HepG2 (cell line): ENCODE measurements at regions not wholly inside any gene's neighbourhood (a gene's known extent, or its start where the extent isn't known, plus 50 kb on each side); places are given as distances from the start of the nearest gene placed in this dataset.

Source experiments
- ATAC-seq: fragments of 200-7000 bp; cut with Tn5 transposase; 3 replicates; pipeline ENCODE4 v1.9.1; 2020; ENCODE audit warnings: mild to moderate bottlenecking, moderate library complexity
- BruUV-seq: library from RNA; stranded (reverse); fragments of 400-500 nt; replicated peaks from 2 replicates; lab custom pipeline; 2021; lab: Mats Ljungman, UMichigan
- CTCF ChIA-PET: fragments of 300-600 bp; formaldehyde crosslinking; extraction: SDS; loops from one replicate; lab custom pipeline; 2021; ENCODE audit warnings: low total read pairs, inconsistent platforms, low intra/inter-chr PET ratio; lab: Yijun Ruan, JAX
- POLR2A ChIA-PET: fragments of 350-600 bp; sonication (Branson Sonifier 250); formaldehyde crosslinking; loops from one replicate; lab custom pipeline; 2020; ENCODE audit warnings: antibody characterized with exemption, inconsistent platforms; lab: Yijun Ruan, JAX
- DNase-seq: peaks from one replicate; pipeline ENCODE4 v3.0.0-alpha.2; 2015; ENCODE audit warnings: low spot score
- FAIRE-seq: peaks from 3 replicates; lab custom pipeline; 2011; peaks lifted over from hg19 to GRCh38; lab: Jason Lieb, UNC
- H2AFZ ChIP-seq: one replicate; pipeline ENCODE4 v1.6.1; 2011; ENCODE audit warnings: low read length, inconsistent platforms
- H3K27ac ChIP-seq: fragments of 300-600 bp; 3 replicates; pipeline ENCODE4 v1.8.0; 2011; ENCODE audit warnings: mixed run types, mild to moderate bottlenecking, mixed read lengths, low read length, inconsistent platforms; ENCODE audit not compliant: insufficient read depth; ENCODE audit errors: extremely low read length
- H3K27me3 ChIP-seq, 2 experiments: fragments of 200-600 bp in 1 of 2; 2 replicates in 1 of 2; 3 replicates in 1 of 2; pipeline versions ENCODE4 v1.6.0 to v1.8.0; 2011; ENCODE audit warnings: low read length in 2 of 2, mild to moderate bottlenecking in 2 of 2, moderate library complexity in 2 of 2, inconsistent platforms in 1 of 2; ENCODE audit not compliant: insufficient read depth in 2 of 2, control insufficient read depth in 1 of 2
- H3K36me3 ChIP-seq, 2 experiments: fragments of 200-600 bp in 1 of 2; replicated peaks in 1 of 2; 2 replicates in 1 of 2; 3 replicates in 1 of 2; pipeline versions ENCODE4 v1.5.1 to v1.8.0; 2011; ENCODE audit warnings: low read length in 2 of 2, inconsistent platforms in 1 of 2; ENCODE audit not compliant: insufficient read depth in 2 of 2, control insufficient read depth in 1 of 2
- H3K4me1 ChIP-seq: 2 replicates; pipeline ENCODE4 v1.5.1; 2012; ENCODE audit warnings: low read length, inconsistent platforms; ENCODE audit not compliant: insufficient read depth
- H3K4me2 ChIP-seq: 2 replicates; pipeline ENCODE4 v1.6.0; 2011; ENCODE audit warnings: low read depth, low read length, inconsistent platforms
- H3K4me3 ChIP-seq, 3 experiments: fragments of 200-600 bp in 1 of 3; sonication (generic), shearing (Covaris generic) in 1 of 3; replicated peaks in 1 of 3; 2 replicates each; pipeline ENCODE4 v1.5.1; 2011 to 2016; ENCODE audit warnings: low read length in 3 of 3, inconsistent platforms in 2 of 3, low read depth in 2 of 3, mild to moderate bottlenecking in 2 of 3, control low read depth in 1 of 3, mixed read lengths in 1 of 3; ENCODE audit not compliant: insufficient read depth in 1 of 3
- H3K79me2 ChIP-seq: one replicate; pipeline ENCODE4 v1.6.1; 2011; ENCODE audit warnings: low read length, inconsistent platforms; ENCODE audit not compliant: insufficient read depth
- H3K9ac ChIP-seq: 2 replicates; pipeline ENCODE4 v1.6.0; 2011; ENCODE audit warnings: mild to moderate bottlenecking, low read depth, low read length, inconsistent platforms; ENCODE audit not compliant: insufficient read depth
- H3K9me3 ChIP-seq: 2 replicates; pipeline ENCODE4 v1.5.1; 2012; ENCODE audit warnings: mild to moderate bottlenecking, low read length
- H4K20me1 ChIP-seq: 2 replicates; pipeline ENCODE4 v1.6.0; 2011; ENCODE audit warnings: inconsistent platforms, mild to moderate bottlenecking, low read length, moderate library complexity; ENCODE audit not compliant: insufficient read depth
- ARID3A ChIP-seq: IDR thresholded peaks from 2 replicates; pipeline ENCODE4 v1.6.1; 2012; ENCODE audit warnings: low read depth, low read length, improper control_type of control experiment
- BRCA1 ChIP-seq: sonication (generic); formaldehyde crosslinking; IDR thresholded peaks from 2 replicates; pipeline ENCODE4 v1.4.0; 2020; ENCODE audit warnings: missing genetic modification reagents
- CBX2 ChIP-seq, 2 experiments: fragments of 200-600 bp in 1 of 2; sonication (generic); formaldehyde crosslinking in 1 of 2; IDR thresholded peaks; 2 replicates each; pipeline versions ENCODE4 v1.7.0 to v1.8.1; 2018 to 2022; ENCODE audit warnings: low read depth in 2 of 2, low read length in 1 of 2, mild to moderate bottlenecking in 1 of 2, missing genetic modification reagents in 1 of 2
- GTF3A ChIP-seq: sonication (generic); formaldehyde crosslinking; conservative IDR thresholded peaks from 2 replicates; pipeline ENCODE4 v1.4.0; 2020; ENCODE audit warnings: mild to moderate bottlenecking, missing genetic modification reagents
- HES4 ChIP-seq: sonication (generic); formaldehyde crosslinking; IDR thresholded peaks from 2 replicates; pipeline ENCODE4 v1.9.0; 2021; ENCODE audit warnings: mild to moderate bottlenecking, missing genetic modification reagents, borderline replicate concordance
- MYPOP ChIP-seq: sonication (generic); formaldehyde crosslinking; IDR thresholded peaks from 2 replicates; pipeline ENCODE4 v1.8.1; 2023; ENCODE audit warnings: mild to moderate bottlenecking, moderate library complexity, missing genetic modification reagents
- NR2C2 ChIP-seq: sonication (generic); formaldehyde crosslinking; IDR thresholded peaks from 2 replicates; pipeline ENCODE4 v1.4.0; 2020; ENCODE audit warnings: missing genetic modification reagents, mild to moderate bottlenecking, moderate library complexity, borderline replicate concordance
- NR2F1 ChIP-seq, 2 experiments: fragments of 450-650 bp in 1 of 2; formaldehyde crosslinking in 1 of 2; IDR thresholded peaks; 2 replicates each; pipeline versions ENCODE4 v1.5.0 to v1.6.1; 2016 to 2020; ENCODE audit warnings: mild to moderate bottlenecking in 1 of 2, missing compliant biosample characterization in 1 of 2, missing genetic modification reagents in 1 of 2, moderate library complexity in 1 of 2
- RARA ChIP-seq: IDR thresholded peaks from 2 replicates; pipeline ENCODE4 v1.6.1; 2016; ENCODE audit warnings: missing genetic modification reagents, missing compliant biosample characterization
- RBAK ChIP-seq: sonication (generic); formaldehyde crosslinking; IDR thresholded peaks from 2 replicates; pipeline ENCODE4 v1.5.1; 2020; ENCODE audit warnings: mild to moderate bottlenecking, missing genetic modification reagents
- SCMH1 ChIP-seq: sonication (generic); formaldehyde crosslinking; IDR thresholded peaks from 2 replicates; pipeline ENCODE4 v1.9.0; 2021; ENCODE audit warnings: missing genetic modification reagents, mild to moderate bottlenecking, borderline replicate concordance
- ZFP62 ChIP-seq: sonication (generic); formaldehyde crosslinking; IDR thresholded peaks from 2 replicates; pipeline ENCODE4 v1.4.0; 2020; ENCODE audit warnings: missing genetic modification reagents
- ZNF609 ChIP-seq: sonication (generic); formaldehyde crosslinking; IDR thresholded peaks from 2 replicates; pipeline ENCODE4 v1.4.0; 2020; ENCODE audit warnings: mild to moderate bottlenecking, missing genetic modification reagents, borderline replicate concordance
- WGBS: methylation state at CpG from one replicate; pipeline ENCODE4 v1.1.6; 2017; ENCODE audit warnings: low lambda C conversion rate; 5-methylcytosine and 5-hydroxymethylcytosine counted together
- in situ Hi-C: cut with HindIII; loops from 2 replicates; pipeline ENCODE4 v1.10.0; 2017; ENCODE audit warnings: low pct_unique_long_range_greater_than_20kb; ENCODE audit not compliant: extremely low pct_ligation_motif_present
- intact Hi-C: fragments of 100-400 bp; cut with micrococcal nuclease; formaldehyde crosslinking; loops from one replicate; pipeline ENCODE4 v1.10.0; 2022; ENCODE audit not compliant: unreplicated experiment
- TF ChIP-seq, protein P1 (sequence below): sonication (generic); formaldehyde crosslinking; IDR thresholded peaks from 2 replicates; pipeline ENCODE4 v1.9.0; 2022; ENCODE audit warnings: low read depth, missing genetic modification reagents

DNA sequence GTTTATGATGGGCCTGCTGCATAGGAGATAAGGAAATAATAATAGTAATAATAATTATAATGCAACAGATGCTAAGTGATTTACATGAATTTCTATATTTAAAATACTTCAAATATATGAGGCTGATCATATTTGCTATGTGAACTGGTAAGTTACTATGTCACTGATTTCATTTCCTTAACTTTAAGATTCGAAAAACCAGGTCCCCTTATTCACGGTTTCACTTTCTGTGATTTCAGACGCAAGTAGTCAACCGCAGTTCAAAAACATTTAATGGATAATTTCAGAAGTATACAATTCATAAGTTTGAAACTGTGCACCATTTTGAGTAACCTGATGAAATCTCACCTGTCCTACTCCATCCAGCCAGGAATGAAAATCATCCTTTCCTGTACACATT is 1697.1 kb upstream of the LRRTM1 start:
- Histone ChIP-seq H3K79me2 (no peaks in the 10 kb centered on the region), H3K27me3 (no peaks in the 10 kb centered on the region), H3K4me1 (no peaks in the 10 kb centered on the region), H2AFZ (no peak overlapping the region), H3K36me3 (no peaks in the 10 kb centered on the region), H3K27ac (no peak overlapping the region), H3K4me2 (no peak overlapping the region), H3K9me3 (peaks cover 4% of the 10 kb centered on the region), H4K20me1 (no peaks in the 10 kb centered on the region), H3K4me3 (no peak overlapping the region), H3K9ac (no peak overlapping the region)
- intact Hi-C loops (no loop called here), in situ Hi-C loops (no loop called here)
- POLR2A ChIA-PET: no interaction called here
- DNase-seq (no peak), ATAC-seq (no peak), FAIRE-seq (no peak)
- WGBS: 16% methylated on average over 4 of the region's 4 CpGs
- CTCF ChIA-PET: no interaction called here
- no TSS peak for BruUV-seq
- TF ChIP-seq ARID3A (no peak), BRCA1 (CRISPR knock-in tag) (no peak), SCMH1 (CRISPR knock-in tag) (no peak), ZNF609 (no peak), MYPOP (CRISPR knock-in tag) (no peak), ZFP62 (CRISPR knock-in tag) (no peak), NR2F1 (CRISPR knock-in tag; IDR thresholded peaks at IDR 0.05) (no peak), CBX2 (IDR thresholded peaks at IDR 0.05; ENCODE audit: low read depth, low read length) (no peak), CBX2 (CRISPR knock-in tag; IDR thresholded peaks at IDR 0.05; ENCODE audit: low read depth) (no peak), RBAK (CRISPR knock-in tag) (no peak), NR2C2 (CRISPR knock-in tag) (no peak), GTF3A (CRISPR knock-in tag) (no peak), HES4 (CRISPR knock-in tag) (no peak), RARA (CRISPR knock-in tag) (no peak)
- TF ChIP-seq, protein P1, sequence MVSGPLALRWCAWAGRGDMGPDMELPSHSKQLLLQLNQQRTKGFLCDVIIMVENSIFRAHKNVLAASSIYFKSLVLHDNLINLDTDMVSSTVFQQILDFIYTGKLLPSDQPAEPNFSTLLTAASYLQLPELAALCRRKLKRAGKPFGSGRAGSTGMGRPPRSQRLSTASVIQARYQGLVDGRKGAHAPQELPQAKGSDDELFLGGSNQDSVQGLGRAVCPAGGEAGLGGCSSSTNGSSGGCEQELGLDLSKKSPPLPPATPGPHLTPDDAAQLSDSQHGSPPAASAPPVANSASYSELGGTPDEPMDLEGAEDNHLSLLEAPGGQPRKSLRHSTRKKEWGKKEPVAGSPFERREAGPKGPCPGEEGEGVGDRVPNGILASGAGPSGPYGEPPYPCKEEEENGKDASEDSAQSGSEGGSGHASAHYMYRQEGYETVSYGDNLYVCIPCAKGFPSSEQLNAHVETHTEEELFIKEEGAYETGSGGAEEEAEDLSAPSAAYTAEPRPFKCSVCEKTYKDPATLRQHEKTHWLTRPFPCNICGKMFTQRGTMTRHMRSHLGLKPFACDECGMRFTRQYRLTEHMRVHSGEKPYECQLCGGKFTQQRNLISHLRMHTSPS (CRISPR knock-in tag): no peak
